HCT116 (cell line): ENCODE measurements at regions not wholly inside any gene's neighbourhood (a gene's known extent, or its start where the extent isn't known, plus 50 kb on each side); places are given as distances from the start of the nearest gene placed in this dataset.

ENCODE experiments used
- ATAC-seq: fragments of 200-7000 bp; cut with Tn5 transposase; 2 replicates; pipeline ENCODE4 v1.9.1; 2020; ENCODE audit warnings: mild to moderate bottlenecking, moderate library complexity
- BruUV-seq: library from RNA; stranded (reverse); fragments of 400-500 nt; replicated peaks from 2 replicates; lab custom pipeline; 2021; lab: Mats Ljungman, UMichigan
- CTCF ChIA-PET: fragments of 300-600 bp; sonication (Branson Sonifier 250); formaldehyde crosslinking; loops from one replicate; lab custom pipeline; 2021; ENCODE audit warnings: antibody characterized with exemption; lab: Charles Lee
- POLR2A ChIA-PET: fragments of 300-600, 350-600 bp; sonication (Branson Sonifier 250); formaldehyde crosslinking; loops from one replicate; lab custom pipeline; 2021; ENCODE audit warnings: antibody characterized with exemption; lab: Charles Lee
- RAD21 ChIA-PET, 2 experiments: fragments of 300-600 bp; sonication (Branson Sonifier 250); formaldehyde crosslinking; loops; one replicate each; lab custom pipeline; 2023; ENCODE audit warnings: low total read pairs in 2 of 2; ENCODE audit not compliant: uncharacterized antibody in 2 of 2, unreplicated experiment in 2 of 2, low non-redundant PET in 1 of 2; lab: Charles Lee
- DNase-seq: peaks from one replicate; pipeline ENCODE4 v3.0.0-alpha.2; 2010; ENCODE audit warnings: low read depth, low spot score
- H2AFZ ChIP-seq: fragments of 200-600 bp; shearing (Covaris generic), sonication (generic); 2 replicates; pipeline ENCODE4 v1.6.1; 2017; ENCODE audit warnings: low read depth, mixed run types, mixed read lengths, antibody characterized with exemption, low read length; ENCODE audit not compliant: poor library complexity, severe bottlenecking
- H3K27ac ChIP-seq: 2 replicates; pipeline ENCODE4 v1.5.1; 2012; ENCODE audit warnings: low read depth, low read length
- H3K27me3 ChIP-seq: fragments of 200-600 bp; sonication (generic); 2 replicates; pipeline ENCODE4 v1.6.1; 2016; ENCODE audit warnings: mixed run types, low read length, mixed read lengths; ENCODE audit not compliant: insufficient read depth
- H3K36me3 ChIP-seq, 2 experiments: fragments of 200-500 bp in 1 of 2; fragments of 200-600 bp in 1 of 2; sonication (Bioruptor generic) in 1 of 2; sonication (generic) in 1 of 2; 2 replicates each; pipeline versions ENCODE4 v1.5.1 to v1.6.1; 2014 to 2016; ENCODE audit warnings: low read length in 2 of 2, inconsistent platforms in 1 of 2, mixed read lengths in 1 of 2, mixed run types in 1 of 2; ENCODE audit not compliant: insufficient read depth in 2 of 2, control insufficient read depth in 1 of 2
- H3K4me1 ChIP-seq, 2 experiments: fragments of 200-600 bp in 1 of 2; sonication (generic) in 1 of 2; 2 replicates each; pipeline versions ENCODE4 v1.5.1 to v1.6.1; 2012 to 2017; ENCODE audit warnings: low read length in 2 of 2, inconsistent platforms in 1 of 2, mild to moderate bottlenecking in 1 of 2, mixed read lengths in 1 of 2, mixed run types in 1 of 2, moderate library complexity in 1 of 2; ENCODE audit not compliant: insufficient read depth in 2 of 2, control insufficient read depth in 1 of 2
- H3K4me2 ChIP-seq: fragments of 200-600 bp; sonication (generic); 2 replicates; pipeline ENCODE4 v1.6.1; 2017; ENCODE audit warnings: mixed run types, low read length, mixed read lengths
- H3K4me3 ChIP-seq, 2 experiments: fragments of 200-600 bp in 1 of 2; sonication (generic) in 1 of 2; replicated peaks in 1 of 2; 2 replicates each; pipeline ENCODE4 v1.5.1; 2011 to 2016; ENCODE audit warnings: low read length in 2 of 2, control low read depth in 1 of 2, low read depth in 1 of 2, mild to moderate bottlenecking in 1 of 2, mixed read lengths in 1 of 2, mixed run types in 1 of 2
- H3K79me2 ChIP-seq: fragments of 200-600 bp; sonication (generic); 2 replicates; pipeline ENCODE4 v1.6.1; 2017; ENCODE audit warnings: mild to moderate bottlenecking, mixed run types, low read length, moderate library complexity, mixed read lengths; ENCODE audit not compliant: insufficient read depth
- H3K9ac ChIP-seq: fragments of 200-600 bp; sonication (generic); 2 replicates; pipeline ENCODE4 v1.6.1; 2016; ENCODE audit warnings: low read length, mixed read lengths
- H3K9me2 ChIP-seq: fragments of 200-600 bp; sonication (generic), shearing (Covaris generic); 2 replicates; pipeline ENCODE4 v1.6.1; 2017; ENCODE audit warnings: mixed run types, mild to moderate bottlenecking, moderate library complexity; ENCODE audit not compliant: insufficient read depth
- H3K9me3 ChIP-seq, 2 experiments: fragments of 200-500 bp in 1 of 2; fragments of 200-600 bp in 1 of 2; sonication (Bioruptor generic) in 1 of 2; sonication (generic) in 1 of 2; 2 replicates each; pipeline ENCODE4 v1.6.1; 2014 to 2017; ENCODE audit warnings: low read length in 2 of 2, mixed read lengths in 2 of 2, inconsistent platforms in 1 of 2, low read depth in 1 of 2, mild to moderate bottlenecking in 1 of 2, mixed run types in 1 of 2, moderate library complexity in 1 of 2; ENCODE audit not compliant: control insufficient read depth in 1 of 2, insufficient read depth in 1 of 2
- H4K20me1 ChIP-seq: fragments of 200-600 bp; sonication (generic), shearing (Covaris generic); 2 replicates; pipeline ENCODE4 v1.6.1; 2017; ENCODE audit warnings: mixed run types, mild to moderate bottlenecking, moderate library complexity; ENCODE audit not compliant: insufficient read depth
- CBX3 ChIP-seq: IDR thresholded peaks from 2 replicates; pipeline ENCODE4 v1.6.1; 2012; ENCODE audit warnings: low read depth
- CEBPB ChIP-seq: IDR thresholded peaks from 2 replicates; pipeline ENCODE4 v1.6.1; 2012; ENCODE audit warnings: low read depth
- EGR1 ChIP-seq: IDR thresholded peaks from 2 replicates; pipeline ENCODE4 v1.6.1; 2012; ENCODE audit warnings: low read depth
- ELF1 ChIP-seq: IDR thresholded peaks from 2 replicates; pipeline ENCODE4 v1.6.1; 2012; ENCODE audit warnings: low read depth, borderline replicate concordance
- EZH2 ChIP-seq: fragments of 200-600 bp; sonication (generic); IDR thresholded peaks from 2 replicates; pipeline ENCODE4 v1.6.1; 2017; ENCODE audit warnings: antibody characterized with exemption, mixed run types
- EZH2phosphoT487 ChIP-seq: fragments of 200-600 bp; IDR thresholded peaks from 2 replicates; pipeline ENCODE4 v1.6.1; 2018; ENCODE audit warnings: antibody characterized with exemption, borderline replicate concordance
- FOSL1 ChIP-seq: IDR thresholded peaks from 2 replicates; pipeline ENCODE4 v1.6.1; 2012; ENCODE audit warnings: low read depth
- POLR2A ChIP-seq: IDR thresholded peaks from 2 replicates; pipeline ENCODE4 v1.7.0; 2011; ENCODE audit warnings: borderline replicate concordance; ENCODE audit not compliant: insufficient read depth, insufficient read length; ENCODE audit errors: extremely low read depth
- POLR2AphosphoS5 ChIP-seq: IDR thresholded peaks from 2 replicates; pipeline ENCODE4 v1.6.1; 2011; ENCODE audit warnings: mild to moderate bottlenecking, low read depth, low read length, moderate library complexity
- RAD21 ChIP-seq: IDR thresholded peaks from 2 replicates; pipeline ENCODE4 v1.6.1; 2012; ENCODE audit warnings: low read depth, mild to moderate bottlenecking
- SP1 ChIP-seq: IDR thresholded peaks from 2 replicates; pipeline ENCODE4 v1.6.1; 2012; ENCODE audit warnings: low read depth
- SRF ChIP-seq: IDR thresholded peaks from 2 replicates; pipeline ENCODE4 v1.6.1; 2012; ENCODE audit warnings: low read depth
- YY1 ChIP-seq: IDR thresholded peaks from 2 replicates; pipeline ENCODE4 v1.6.1; 2011; ENCODE audit warnings: low read length, low read depth, moderate library complexity, mild to moderate bottlenecking; ENCODE audit not compliant: insufficient replicate concordance; ENCODE audit errors: extremely low read depth
- ZFX ChIP-seq: fragments of 450-650 bp; IDR thresholded peaks from 2 replicates; pipeline ENCODE4 v1.6.1; 2017
- ZNF274 ChIP-seq: fragments of 200-500 bp; sonication (Bioruptor generic); IDR thresholded peaks from 2 replicates; pipeline ENCODE4 v1.6.1; 2014; ENCODE audit warnings: mild to moderate bottlenecking, low read depth, low read length, inconsistent platforms
- intact Hi-C: fragments of 100-400 bp; cut with micrococcal nuclease; formaldehyde crosslinking; loops from 2 replicates; pipeline ENCODE4 v1.10.0; 2022
- TF ChIP-seq, protein P1 (sequence below), 3 experiments: fragments of 200-600 bp in 1 of 3; sonication (generic) in 1 of 3; IDR thresholded peaks in 2 of 3; conservative IDR thresholded peaks in 1 of 3; 2 replicates each; pipeline ENCODE4 v1.5.1; 2012 to 2017; ENCODE audit warnings: low read depth in 2 of 3, low read length in 2 of 3, antibody characterized with exemption in 1 of 3, borderline replicate concordance in 1 of 3, control low read depth in 1 of 3, mild to moderate bottlenecking in 1 of 3, mixed read lengths in 1 of 3, mixed run types in 1 of 3, moderate library complexity in 1 of 3; ENCODE audit not compliant: insufficient read depth in 1 of 3
- TF ChIP-seq, protein P2 (sequence below): IDR thresholded peaks from 2 replicates; pipeline ENCODE4 v1.6.1; 2011; ENCODE audit warnings: mild to moderate bottlenecking, low read length, moderate library complexity; ENCODE audit not compliant: insufficient replicate concordance; ENCODE audit errors: extremely low read depth
- TF ChIP-seq, protein P3 (sequence below): IDR thresholded peaks from 2 replicates; pipeline ENCODE4 v1.6.1; 2012; ENCODE audit warnings: low read depth
- TF ChIP-seq, protein P4 (sequence below): IDR thresholded peaks from 2 replicates; pipeline ENCODE4 v1.6.1; 2012
- TF ChIP-seq, protein P5 (sequence below): IDR thresholded peaks from 2 replicates; pipeline ENCODE4 v1.6.1; 2012

DNA sequence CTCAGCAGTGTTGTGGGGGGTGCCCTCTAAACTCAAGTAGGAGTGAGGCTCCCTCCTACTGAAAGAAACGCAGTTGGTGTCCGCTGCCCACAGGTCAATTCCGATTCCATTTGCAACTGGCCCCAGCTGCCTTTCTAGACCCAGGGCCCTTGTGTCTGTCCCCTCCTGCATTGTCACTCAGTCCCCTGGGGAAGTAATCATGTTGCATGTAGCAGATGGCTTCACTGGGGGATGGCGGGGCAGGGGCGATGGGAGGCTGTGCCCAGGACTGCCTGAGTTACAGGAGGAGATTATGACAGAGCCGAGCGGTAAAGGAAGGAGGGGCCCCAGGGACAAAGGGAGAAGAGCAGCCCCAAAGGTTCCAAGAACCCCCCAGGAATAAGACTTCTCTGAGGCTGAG lies 62.5 kb upstream of the SH3RF3 start:
- no peak overlapping the region for H3K9ac ChIP-seq
- no peaks in the 10 kb centered on the region for H3K9me2 ChIP-seq
- H3K9me3 ChIP-seq, result no peaks in the 10 kb centered on the region
- RAD21 ChIA-PET, result no interaction called here
- TF ChIP-seq RAD21 (no peak), ELF1 (no peak), EZH2phosphoT487 (no peak), YY1 (no peak), EZH2 (no peak), CEBPB (no peak), ZFX (no peak), SRF (no peak), POLR2AphosphoS5 (no peak), ZNF274 (no peak), EGR1 (no peak), CBX3 (no peak), POLR2A (no peak), FOSL1 (no peak), SP1 (no peak)
- TF ChIP-seq, protein P1, sequence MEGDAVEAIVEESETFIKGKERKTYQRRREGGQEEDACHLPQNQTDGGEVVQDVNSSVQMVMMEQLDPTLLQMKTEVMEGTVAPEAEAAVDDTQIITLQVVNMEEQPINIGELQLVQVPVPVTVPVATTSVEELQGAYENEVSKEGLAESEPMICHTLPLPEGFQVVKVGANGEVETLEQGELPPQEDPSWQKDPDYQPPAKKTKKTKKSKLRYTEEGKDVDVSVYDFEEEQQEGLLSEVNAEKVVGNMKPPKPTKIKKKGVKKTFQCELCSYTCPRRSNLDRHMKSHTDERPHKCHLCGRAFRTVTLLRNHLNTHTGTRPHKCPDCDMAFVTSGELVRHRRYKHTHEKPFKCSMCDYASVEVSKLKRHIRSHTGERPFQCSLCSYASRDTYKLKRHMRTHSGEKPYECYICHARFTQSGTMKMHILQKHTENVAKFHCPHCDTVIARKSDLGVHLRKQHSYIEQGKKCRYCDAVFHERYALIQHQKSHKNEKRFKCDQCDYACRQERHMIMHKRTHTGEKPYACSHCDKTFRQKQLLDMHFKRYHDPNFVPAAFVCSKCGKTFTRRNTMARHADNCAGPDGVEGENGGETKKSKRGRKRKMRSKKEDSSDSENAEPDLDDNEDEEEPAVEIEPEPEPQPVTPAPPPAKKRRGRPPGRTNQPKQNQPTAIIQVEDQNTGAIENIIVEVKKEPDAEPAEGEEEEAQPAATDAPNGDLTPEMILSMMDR (IDR thresholded peaks at IDR 0.05 in 2 of 3, conservative IDR thresholded peaks at IDR 0.05 in 1 of 3; ENCODE audit: borderline replicate concordance in 1 of 3, insufficient read depth in 1 of 3, low read depth in 2 of 3, low read length in 2 of 3), result no peak
- TF ChIP-seq, protein P2, sequence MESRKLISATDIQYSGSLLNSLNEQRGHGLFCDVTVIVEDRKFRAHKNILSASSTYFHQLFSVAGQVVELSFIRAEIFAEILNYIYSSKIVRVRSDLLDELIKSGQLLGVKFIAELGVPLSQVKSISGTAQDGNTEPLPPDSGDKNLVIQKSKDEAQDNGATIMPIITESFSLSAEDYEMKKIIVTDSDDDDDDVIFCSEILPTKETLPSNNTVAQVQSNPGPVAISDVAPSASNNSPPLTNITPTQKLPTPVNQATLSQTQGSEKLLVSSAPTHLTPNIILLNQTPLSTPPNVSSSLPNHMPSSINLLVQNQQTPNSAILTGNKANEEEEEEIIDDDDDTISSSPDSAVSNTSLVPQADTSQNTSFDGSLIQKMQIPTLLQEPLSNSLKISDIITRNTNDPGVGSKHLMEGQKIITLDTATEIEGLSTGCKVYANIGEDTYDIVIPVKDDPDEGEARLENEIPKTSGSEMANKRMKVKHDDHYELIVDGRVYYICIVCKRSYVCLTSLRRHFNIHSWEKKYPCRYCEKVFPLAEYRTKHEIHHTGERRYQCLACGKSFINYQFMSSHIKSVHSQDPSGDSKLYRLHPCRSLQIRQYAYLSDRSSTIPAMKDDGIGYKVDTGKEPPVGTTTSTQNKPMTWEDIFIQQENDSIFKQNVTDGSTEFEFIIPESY, result no peak
- TF ChIP-seq, protein P3, sequence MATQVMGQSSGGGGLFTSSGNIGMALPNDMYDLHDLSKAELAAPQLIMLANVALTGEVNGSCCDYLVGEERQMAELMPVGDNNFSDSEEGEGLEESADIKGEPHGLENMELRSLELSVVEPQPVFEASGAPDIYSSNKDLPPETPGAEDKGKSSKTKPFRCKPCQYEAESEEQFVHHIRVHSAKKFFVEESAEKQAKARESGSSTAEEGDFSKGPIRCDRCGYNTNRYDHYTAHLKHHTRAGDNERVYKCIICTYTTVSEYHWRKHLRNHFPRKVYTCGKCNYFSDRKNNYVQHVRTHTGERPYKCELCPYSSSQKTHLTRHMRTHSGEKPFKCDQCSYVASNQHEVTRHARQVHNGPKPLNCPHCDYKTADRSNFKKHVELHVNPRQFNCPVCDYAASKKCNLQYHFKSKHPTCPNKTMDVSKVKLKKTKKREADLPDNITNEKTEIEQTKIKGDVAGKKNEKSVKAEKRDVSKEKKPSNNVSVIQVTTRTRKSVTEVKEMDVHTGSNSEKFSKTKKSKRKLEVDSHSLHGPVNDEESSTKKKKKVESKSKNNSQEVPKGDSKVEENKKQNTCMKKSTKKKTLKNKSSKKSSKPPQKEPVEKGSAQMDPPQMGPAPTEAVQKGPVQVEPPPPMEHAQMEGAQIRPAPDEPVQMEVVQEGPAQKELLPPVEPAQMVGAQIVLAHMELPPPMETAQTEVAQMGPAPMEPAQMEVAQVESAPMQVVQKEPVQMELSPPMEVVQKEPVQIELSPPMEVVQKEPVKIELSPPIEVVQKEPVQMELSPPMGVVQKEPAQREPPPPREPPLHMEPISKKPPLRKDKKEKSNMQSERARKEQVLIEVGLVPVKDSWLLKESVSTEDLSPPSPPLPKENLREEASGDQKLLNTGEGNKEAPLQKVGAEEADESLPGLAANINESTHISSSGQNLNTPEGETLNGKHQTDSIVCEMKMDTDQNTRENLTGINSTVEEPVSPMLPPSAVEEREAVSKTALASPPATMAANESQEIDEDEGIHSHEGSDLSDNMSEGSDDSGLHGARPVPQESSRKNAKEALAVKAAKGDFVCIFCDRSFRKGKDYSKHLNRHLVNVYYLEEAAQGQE, result no peak
- TF ChIP-seq, protein P4, sequence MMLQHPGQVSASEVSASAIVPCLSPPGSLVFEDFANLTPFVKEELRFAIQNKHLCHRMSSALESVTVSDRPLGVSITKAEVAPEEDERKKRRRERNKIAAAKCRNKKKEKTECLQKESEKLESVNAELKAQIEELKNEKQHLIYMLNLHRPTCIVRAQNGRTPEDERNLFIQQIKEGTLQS, result no peak
- TF ChIP-seq, protein P5, sequence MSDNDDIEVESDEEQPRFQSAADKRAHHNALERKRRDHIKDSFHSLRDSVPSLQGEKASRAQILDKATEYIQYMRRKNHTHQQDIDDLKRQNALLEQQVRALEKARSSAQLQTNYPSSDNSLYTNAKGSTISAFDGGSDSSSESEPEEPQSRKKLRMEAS, result no peak
- POLR2A ChIA-PET, result no interaction called here
- H3K27me3 ChIP-seq, result no peaks in the 10 kb centered on the region
- no peak overlapping the region for H2AFZ ChIP-seq
- no TSS peak for BruUV-seq
- no peaks in the 10 kb centered on the region; a peak in 1 of 4 replicates for H3K4me1 ChIP-seq
- no peak for ATAC-seq
- H3K79me2 ChIP-seq, result no peaks in the 10 kb centered on the region
- DNase-seq, result no peak
- no peak overlapping the region for H3K4me3 ChIP-seq
- CTCF ChIA-PET, result no interaction called here
- H3K27ac ChIP-seq, result no peak overlapping the region
- no peak overlapping the region for H3K4me2 ChIP-seq
- H3K36me3 ChIP-seq, result no peaks in the 10 kb centered on the region
- intact Hi-C loops, result no loop called here
- H4K20me1 ChIP-seq, result no peaks in the 10 kb centered on the region
